OCI-LY1 (cell line): ENCODE measurements at regions not wholly inside any gene's neighbourhood (a gene's known extent, or its start where the extent isn't known, plus 50 kb on each side); places are given as distances from the start of the nearest gene placed in this dataset.
"Not testable (repeated sequence)": the region's sequence is repeated elsewhere in the genome, so short reads cannot be mapped to it uniquely, and the experiment has no call there.

Experiments used
- CTCF ChIP-seq: fragments of 200-600 bp; sonication (generic), shearing (Covaris generic); IDR thresholded peaks from 2 replicates; pipeline ENCODE4 v1.5.1; 2017; ENCODE audit warnings: mild to moderate bottlenecking, antibody characterized with exemption, low read length, moderate library complexity, mixed read lengths
- EZH2 ChIP-seq: fragments of 200-600 bp; sonication (generic), shearing (Covaris generic); IDR thresholded peaks from 2 replicates; pipeline ENCODE4 v1.8.0; 2017; ENCODE audit warnings: borderline replicate concordance, mixed run types, mild to moderate bottlenecking, antibody characterized with exemption, low read length, moderate library complexity, mixed read lengths

- not testable (repeated sequence) for TF ChIP-seq EZH2, CTCF
These were observed 112.2 kb upstream of the FBXO28 start for GRCh38 chr1:224001757-224002156.
